Stimulated activated CD4-positive, alpha-beta T cell treated with anti-CD3 and anti-CD28 coated beads, Interleukin-12 subunit alpha, Interleukin-12 subunit beta, amount 100 ng/mL, for 4 hours (primary cell): ENCODE measurements at regions not wholly inside any gene's neighbourhood (a gene's known extent, or its start where the extent isn't known, plus 50 kb on each side); places are given as distances from the start of the nearest gene placed in this dataset.
"Not testable (repeated sequence)": the region's sequence is repeated elsewhere in the genome, so short reads cannot be mapped to it uniquely, and the experiment has no call there.

Experiments used
- DNase-seq: peaks from one replicate; pipeline ENCODE4 v3.0.0-alpha.2; 2020

GRCh38 chr6:137787016-137787415 is 80.0 kb upstream of the TNFAIP3 start:
- no peak for DNase-seq

GRCh38 chr6:137788248-137788647 is 78.8 kb upstream of the TNFAIP3 start:
- no peak for DNase-seq

GRCh38 chr6:137791281-137792159 is 75.5 kb upstream of the TNFAIP3 start:
- no peak for DNase-seq

GRCh38 chr6:137792160-137793033 is 74.7 kb upstream of the TNFAIP3 start:
- DNase-seq = no peak

- no peak for DNase-seq
Observed at GRCh38 chr6:137793805-137794515, 73.1 kb upstream of the TNFAIP3 start.

- no peak for DNase-seq
Observed at GRCh38 chr6:137794516-137795201, 72.4 kb upstream of the TNFAIP3 start.

GRCh38 chr6:137795501-137795900 is 71.6 kb upstream of the TNFAIP3 start:
- no peak for DNase-seq

- DNase-seq = no peak
Observed at GRCh38 chr6:137798261-137798660, 68.8 kb upstream of the TNFAIP3 start.

- DNase-seq = no peak
Observed at GRCh38 chr6:137798846-137799245, 68.2 kb upstream of the TNFAIP3 start.

- peak; percentile 32 for DNase-seq
Observed at GRCh38 chr6:137799950-137800568, 67.0 kb upstream of the TNFAIP3 start.

GRCh38 chr6:137800762-137801161 is 66.3 kb upstream of the TNFAIP3 start:
- no peak for DNase-seq

- DNase-seq = no peak
Observed at GRCh38 chr6:137801352-137802114, 65.5 kb upstream of the TNFAIP3 start.

GRCh38 chr6:137802408-137803182 is 64.5 kb upstream of the TNFAIP3 start:
- no peak for DNase-seq

GRCh38 chr6:137804637-137805036 is 62.4 kb upstream of the TNFAIP3 start:
- DNase-seq = no peak

GRCh38 chr6:137805622-137806021 is 61.4 kb upstream of the TNFAIP3 start:
- no peak for DNase-seq

GRCh38 chr6:137806914-137807682 is 60.0 kb upstream of the TNFAIP3 start:
- no peak for DNase-seq

GRCh38 chr6:137808191-137808590 is 58.9 kb upstream of the TNFAIP3 start:
- DNase-seq = no peak

- no peak for DNase-seq
Observed at GRCh38 chr6:137808836-137809315, 58.2 kb upstream of the TNFAIP3 start.

GRCh38 chr6:137809895-137810553 is 57.0 kb upstream of the TNFAIP3 start:
- not testable (repeated sequence) for DNase-seq
